ENCODE measurements at regions not wholly inside any gene's neighbourhood (a gene's known extent, or its start where the extent isn't known, plus 50 kb on each side); places are given as distances from the start of the nearest gene placed in this dataset.
A peak's percentile ranks its signal among the peaks of the same experiment; 100 is the strongest.

- no peaks in the 10 kb centered on the region for H3K36me3 ChIP-seq (ENCODE audit: insufficient read depth, low read length)
These were observed 158.8 kb downstream of the POLR2M start for GRCh38 chr15:57865294-57865693.

DNA sequence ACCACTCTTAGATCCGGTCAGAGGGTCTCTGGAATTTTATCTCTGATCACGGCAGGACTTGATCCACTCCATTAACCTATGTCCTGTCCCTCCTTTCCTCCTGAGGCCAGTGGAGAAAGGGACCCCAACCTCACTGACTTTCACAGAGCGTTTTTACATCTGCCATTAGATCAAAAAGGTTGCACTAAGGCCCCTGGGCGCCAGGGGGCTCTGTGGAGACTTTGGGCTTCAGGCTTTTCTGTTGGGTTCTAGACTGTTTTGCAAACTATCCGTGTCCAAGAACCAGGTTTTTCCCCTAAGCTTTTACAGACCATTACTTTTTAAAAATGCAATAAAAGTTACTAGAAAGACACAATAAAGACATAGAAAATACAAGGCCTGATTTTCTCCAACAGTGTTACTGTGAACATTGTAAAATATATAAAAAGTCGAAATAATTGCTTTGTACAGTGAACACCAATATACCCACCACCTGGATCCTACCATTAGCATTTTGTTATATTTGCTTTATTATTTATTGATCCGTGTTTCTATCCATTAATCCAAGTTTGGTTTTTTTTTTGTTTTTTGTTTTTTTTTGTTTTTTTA is 159.7 kb downstream of the POLR2M start:
- Histone ChIP-seq H3K4me1 (ENCODE audit: insufficient read depth, low read length) (peaks cover 4% of the 10 kb centered on the region), H2AFZ (ENCODE audit: low read length) (no peak overlapping the region), H3K9me3 (ENCODE audit: low read depth, low read length) (no peaks in the 10 kb centered on the region), H3K27ac (ENCODE audit: low read depth, low read length) (no peak overlapping the region), H3K4me3 (ENCODE audit: insufficient read depth, low read length) (no peak overlapping the region), H3K27me3 (ENCODE audit: insufficient read depth, low read length) (peaks cover 11% of the 10 kb centered on the region), H3K36me3 (ENCODE audit: insufficient read depth, low read length) (no peaks in the 10 kb centered on the region), H4K20me1 (ENCODE audit: insufficient read depth, low read length) (no peaks in the 10 kb centered on the region), H3K4me2 (ENCODE audit: insufficient read depth, low read length) (no peak overlapping the region), H3K79me2 (ENCODE audit: insufficient read depth, low read length) (no peaks in the 10 kb centered on the region)
- no peak for DNase-seq (ENCODE audit: insufficient read length, low spot score, missing footprints)
- TF ChIP-seq, protein P1, sequence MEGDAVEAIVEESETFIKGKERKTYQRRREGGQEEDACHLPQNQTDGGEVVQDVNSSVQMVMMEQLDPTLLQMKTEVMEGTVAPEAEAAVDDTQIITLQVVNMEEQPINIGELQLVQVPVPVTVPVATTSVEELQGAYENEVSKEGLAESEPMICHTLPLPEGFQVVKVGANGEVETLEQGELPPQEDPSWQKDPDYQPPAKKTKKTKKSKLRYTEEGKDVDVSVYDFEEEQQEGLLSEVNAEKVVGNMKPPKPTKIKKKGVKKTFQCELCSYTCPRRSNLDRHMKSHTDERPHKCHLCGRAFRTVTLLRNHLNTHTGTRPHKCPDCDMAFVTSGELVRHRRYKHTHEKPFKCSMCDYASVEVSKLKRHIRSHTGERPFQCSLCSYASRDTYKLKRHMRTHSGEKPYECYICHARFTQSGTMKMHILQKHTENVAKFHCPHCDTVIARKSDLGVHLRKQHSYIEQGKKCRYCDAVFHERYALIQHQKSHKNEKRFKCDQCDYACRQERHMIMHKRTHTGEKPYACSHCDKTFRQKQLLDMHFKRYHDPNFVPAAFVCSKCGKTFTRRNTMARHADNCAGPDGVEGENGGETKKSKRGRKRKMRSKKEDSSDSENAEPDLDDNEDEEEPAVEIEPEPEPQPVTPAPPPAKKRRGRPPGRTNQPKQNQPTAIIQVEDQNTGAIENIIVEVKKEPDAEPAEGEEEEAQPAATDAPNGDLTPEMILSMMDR (IDR thresholded peaks at IDR 0.05; ENCODE audit: extremely low read depth, low read depth, low read length), result peak; percentile 84

More at GRCh38 chr15:57865294-57865693, 158.8 kb downstream of the POLR2M start:
- peaks cover 4% of the 10 kb centered on the region for H3K4me1 ChIP-seq (ENCODE audit: insufficient read depth, low read length)
- no peak overlapping the region for H2AFZ ChIP-seq (ENCODE audit: low read length)
- H3K79me2 ChIP-seq (ENCODE audit: insufficient read depth, low read length), result no peaks in the 10 kb centered on the region
- H3K27me3 ChIP-seq (ENCODE audit: insufficient read depth, low read length), result peaks cover 11% of the 10 kb centered on the region
- H3K4me2 ChIP-seq (ENCODE audit: insufficient read depth, low read length), result no peak overlapping the region
- H3K27ac ChIP-seq (ENCODE audit: low read depth, low read length), result no peak overlapping the region
- no peaks in the 10 kb centered on the region for H3K9me3 ChIP-seq (ENCODE audit: low read depth, low read length)
- H3K4me3 ChIP-seq (ENCODE audit: insufficient read depth, low read length), result no peak overlapping the region
- H4K20me1 ChIP-seq (ENCODE audit: insufficient read depth, low read length), result no peaks in the 10 kb centered on the region
- TF ChIP-seq, protein P1 (IDR thresholded peaks at IDR 0.05; ENCODE audit: extremely low read depth, low read depth, low read length), result peak; percentile 55
- no peak for DNase-seq (ENCODE audit: insufficient read length, low spot score, missing footprints)

DNA sequence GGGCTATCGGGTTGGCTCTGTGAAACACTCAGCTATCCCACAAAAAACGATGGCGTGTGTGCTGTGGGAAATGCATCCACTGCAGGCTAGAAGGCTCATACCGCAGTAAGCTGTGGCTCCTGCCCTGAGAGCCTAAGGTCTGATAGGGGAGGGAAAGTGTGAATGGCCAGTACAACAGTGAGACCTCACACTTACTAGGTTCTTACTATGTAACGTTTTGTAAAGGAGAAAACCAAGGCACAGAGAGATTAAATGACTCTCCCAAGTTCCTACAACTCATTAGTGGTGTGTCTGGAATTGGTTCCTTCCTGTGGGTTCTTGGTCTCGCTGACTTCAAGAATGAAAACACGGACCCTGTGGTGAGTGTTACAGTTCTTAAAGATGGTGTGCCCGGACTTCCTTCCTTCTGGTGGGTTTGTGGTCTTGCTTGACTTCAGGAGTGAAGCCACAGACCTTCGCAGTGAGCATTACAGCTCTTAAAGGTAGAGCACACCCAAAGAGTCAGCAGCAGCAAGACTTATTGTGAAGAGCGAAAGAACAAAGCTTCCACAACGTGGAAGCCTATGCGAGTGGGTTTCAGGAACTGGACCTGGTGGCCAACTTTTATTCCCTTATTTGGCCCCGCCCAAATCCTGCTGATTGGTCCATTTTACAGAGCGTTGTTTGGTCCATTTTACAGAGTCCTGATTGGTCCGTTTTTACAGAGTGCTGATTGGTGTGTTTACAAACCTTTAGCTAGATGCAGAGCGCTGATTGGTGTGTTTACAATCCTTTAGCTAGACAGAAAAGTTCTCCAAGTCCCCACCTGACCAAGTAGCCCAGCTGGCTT is 161.7 kb downstream of the POLR2M start:
- TF ChIP-seq, protein P1 (IDR thresholded peaks at IDR 0.05; ENCODE audit: extremely low read depth, low read depth, low read length), result no peak
- no peak overlapping the region for H2AFZ ChIP-seq (ENCODE audit: low read length)
- no peak for DNase-seq (ENCODE audit: insufficient read length, low spot score, missing footprints)

GRCh38 chr15:57870667-57871066 is 164.2 kb downstream of the POLR2M start:
- Histone ChIP-seq H3K4me2 (ENCODE audit: insufficient read depth, low read length) (no peak overlapping the region), H3K36me3 (ENCODE audit: insufficient read depth, low read length) (no peaks in the 10 kb centered on the region), H3K27me3 (ENCODE audit: insufficient read depth, low read length) (peaks cover 6% of the 10 kb centered on the region), H2AFZ (ENCODE audit: low read length) (no peak overlapping the region), H4K20me1 (ENCODE audit: insufficient read depth, low read length) (no peaks in the 10 kb centered on the region), H3K4me1 (ENCODE audit: insufficient read depth, low read length) (peaks cover 7% of the 10 kb centered on the region), H3K4me3 (ENCODE audit: insufficient read depth, low read length) (no peak overlapping the region), H3K27ac (ENCODE audit: low read depth, low read length) (no peak overlapping the region), H3K9me3 (ENCODE audit: low read depth, low read length) (peaks cover 3% of the 10 kb centered on the region), H3K79me2 (ENCODE audit: insufficient read depth, low read length) (no peaks in the 10 kb centered on the region)
- no peak for DNase-seq (ENCODE audit: insufficient read length, low spot score, missing footprints)
- TF ChIP-seq, protein P1 (IDR thresholded peaks at IDR 0.05; ENCODE audit: extremely low read depth, low read depth, low read length), result no peak

More for the DNA sequence above, 161.7 kb downstream of the POLR2M start:
- no peaks in the 10 kb centered on the region for H4K20me1 ChIP-seq (ENCODE audit: insufficient read depth, low read length)
- H3K4me3 ChIP-seq (ENCODE audit: insufficient read depth, low read length), result no peak overlapping the region
- H3K9me3 ChIP-seq (ENCODE audit: low read depth, low read length), result no peaks in the 10 kb centered on the region
- H3K4me1 ChIP-seq (ENCODE audit: insufficient read depth, low read length), result no peaks in the 10 kb centered on the region
- H3K27me3 ChIP-seq (ENCODE audit: insufficient read depth, low read length), result peaks cover 12% of the 10 kb centered on the region
- H3K36me3 ChIP-seq (ENCODE audit: insufficient read depth, low read length), result no peaks in the 10 kb centered on the region
- no peak overlapping the region for H3K27ac ChIP-seq (ENCODE audit: low read depth, low read length)
- H3K4me2 ChIP-seq (ENCODE audit: insufficient read depth, low read length), result no peak overlapping the region
- no peaks in the 10 kb centered on the region for H3K79me2 ChIP-seq (ENCODE audit: insufficient read depth, low read length)

All from osteoblast (primary cell).